Embryonic facial prominence (tissue), 1 donor: ENCODE measurements at regions not wholly inside any gene's neighbourhood (a gene's known extent, or its start where the extent isn't known, plus 50 kb on each side); places are given as distances from the start of the nearest gene placed in this dataset.
"Not testable (repeated sequence)": the region's sequence is repeated elsewhere in the genome, so short reads cannot be mapped to it uniquely, and the experiment has no call there.

Experiments
- DNase-seq: peaks from one replicate; pipeline ENCODE4 v3.0.0-alpha.2; 2016; ENCODE audit errors: extremely low spot score

DNA sequence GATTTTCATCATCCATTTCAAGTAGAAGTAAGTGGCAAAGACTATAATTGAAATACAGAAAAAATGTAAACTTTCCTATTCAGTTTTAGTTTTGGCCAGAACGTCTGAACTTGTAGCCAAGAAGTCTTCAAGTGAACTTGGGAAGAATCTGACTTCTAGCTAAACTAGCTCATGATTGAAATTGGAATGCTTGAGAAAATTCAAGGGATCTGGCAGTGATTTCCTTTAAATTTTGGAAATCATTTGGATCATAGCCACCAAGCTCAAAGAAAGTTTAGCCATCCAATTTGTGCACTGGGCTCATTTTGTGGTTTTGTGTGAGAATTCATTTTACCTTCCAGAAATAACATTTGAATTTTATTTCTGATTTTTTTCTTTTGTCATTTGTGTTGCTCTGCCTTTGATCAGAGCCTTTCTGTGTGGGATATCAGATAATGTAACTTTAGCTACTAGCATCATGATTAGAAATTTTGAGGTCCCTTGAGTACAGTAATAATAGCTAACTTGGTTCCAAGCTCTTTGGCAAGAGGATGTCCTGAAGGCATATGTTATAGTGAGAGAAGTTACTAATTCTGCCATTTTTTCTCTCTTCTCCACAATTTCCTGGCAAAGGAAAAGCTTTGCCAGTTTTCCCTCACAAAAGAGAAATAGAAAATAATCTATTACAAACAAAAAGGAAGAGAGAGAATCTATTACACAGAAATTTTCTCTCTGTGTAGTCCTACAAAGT, 2123.7 kb upstream of the RAG2 start:
- DNase-seq = no peak

DNA sequence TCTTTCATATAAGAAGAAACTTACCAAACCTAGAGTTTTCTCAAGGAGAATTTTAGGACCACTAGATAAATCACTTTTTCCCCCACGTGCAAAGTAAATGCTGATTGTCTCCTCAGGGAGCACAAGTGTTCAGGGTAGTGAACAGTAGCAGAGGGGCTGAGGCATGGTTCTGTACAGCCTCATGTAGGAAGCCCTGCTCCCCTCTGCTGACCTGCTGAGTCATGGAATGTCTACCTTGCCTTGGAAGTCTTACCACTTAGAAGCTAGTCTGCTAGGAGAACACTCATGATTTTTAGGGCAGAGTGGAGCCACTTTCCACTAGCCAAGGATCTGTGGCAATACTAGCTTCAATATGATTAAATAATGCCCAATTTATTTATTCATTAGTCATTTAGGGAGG, 2120.6 kb upstream of the RAG2 start:
- DNase-seq = no peak

- no peak for DNase-seq
Observed at GRCh38 chr11:38718049-38718448, 2120.0 kb upstream of the RAG2 start.

DNA sequence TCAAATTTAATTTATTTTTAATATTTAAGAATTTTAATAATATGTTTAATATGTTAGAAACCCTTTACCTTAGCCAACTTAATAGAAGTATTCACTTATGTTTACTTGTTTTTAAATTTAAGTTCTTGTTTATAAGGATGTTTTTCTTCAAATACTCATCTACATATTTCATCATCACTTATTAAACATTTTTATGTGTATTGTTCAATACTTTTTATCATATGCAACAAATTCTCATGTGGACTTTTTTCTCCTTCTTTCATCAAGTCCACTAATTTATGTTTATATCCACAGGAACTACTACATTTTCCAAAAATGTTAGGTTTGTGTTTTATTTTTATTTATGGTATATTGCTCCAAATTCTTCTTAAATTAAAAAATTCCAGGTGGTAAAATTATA, 2113.1 kb upstream of the RAG2 start:
- no peak for DNase-seq

DNA sequence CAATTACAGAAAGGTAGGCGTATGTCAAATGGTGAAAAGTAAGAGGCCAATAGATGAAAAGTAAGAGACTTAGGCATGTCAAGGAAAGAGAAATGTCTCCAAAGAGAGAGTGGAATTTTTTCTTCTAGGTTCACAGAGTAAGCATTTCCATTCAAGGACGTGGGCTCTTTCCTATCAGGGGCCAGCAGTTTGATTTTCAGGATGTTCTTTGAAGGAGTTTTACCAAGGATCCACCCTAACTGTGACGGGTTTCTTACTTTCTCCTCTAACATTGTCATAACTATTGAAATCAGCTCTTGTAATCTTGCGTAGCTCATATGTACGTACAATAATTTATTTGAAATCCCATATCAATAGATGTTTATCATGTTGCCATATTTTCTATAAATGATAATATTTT, 2112.2 kb upstream of the RAG2 start:
- no peak for DNase-seq

GRCh38 chr11:38700111-38700510, 2102.1 kb upstream of the RAG2 start:
- DNase-seq = no peak

DNA sequence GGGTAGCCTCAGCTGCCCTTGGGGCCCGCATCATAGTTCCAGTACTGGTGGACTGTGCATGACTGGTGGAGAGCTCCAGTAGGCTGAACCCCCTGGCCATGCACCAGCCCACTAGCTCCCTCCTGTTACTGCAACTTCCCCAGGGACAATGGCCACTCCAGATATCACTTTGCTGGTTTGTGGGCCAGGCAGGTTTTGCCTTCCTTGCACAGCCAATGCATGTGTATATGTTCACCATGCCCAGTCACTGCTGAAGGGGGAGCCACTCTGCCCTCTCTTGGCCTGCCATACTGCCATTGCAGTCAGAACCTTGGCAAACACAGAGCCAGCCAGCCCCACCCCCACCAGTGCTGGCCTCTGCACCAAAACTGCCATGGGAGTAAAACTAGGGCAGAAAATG, 2095.3 kb upstream of the RAG2 start:
- no peak for DNase-seq

DNA sequence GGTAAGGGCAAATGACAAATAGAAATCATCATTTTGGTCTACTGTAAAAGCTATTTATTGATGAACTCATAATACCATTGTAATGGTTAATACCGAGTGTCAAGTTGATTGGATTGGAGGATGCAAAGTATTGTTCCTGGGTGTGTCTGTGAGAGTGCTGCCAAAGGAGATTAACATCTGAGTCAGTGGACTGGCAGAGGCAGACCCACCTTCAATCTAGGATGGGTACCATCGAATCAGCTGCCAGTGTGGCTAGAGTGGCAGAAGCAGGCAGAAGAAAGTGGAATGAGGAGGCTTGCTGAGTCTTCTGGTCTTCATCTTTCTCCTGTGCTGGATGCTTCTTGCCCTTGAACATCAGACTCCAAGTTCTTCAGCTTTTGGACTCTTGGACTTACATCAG, 2092.2 kb upstream of the RAG2 start:
- not testable (repeated sequence) for DNase-seq

- DNase-seq = no peak
Observed at GRCh38 chr11:38687008-38687407, 2089.0 kb upstream of the RAG2 start.

- DNase-seq = no peak
Observed at GRCh38 chr11:38683484-38683883, 2085.4 kb upstream of the RAG2 start.

- no peak for DNase-seq
Observed at GRCh38 chr11:38680746-38681145, 2082.7 kb upstream of the RAG2 start.

GRCh38 chr11:38680166-38680565, 2082.1 kb upstream of the RAG2 start:
- no peak for DNase-seq

- DNase-seq = no peak
Observed at GRCh38 chr11:38672445-38672844, 2074.4 kb upstream of the RAG2 start.

- no peak for DNase-seq
Observed at GRCh38 chr11:38667359-38667758, 2069.3 kb upstream of the RAG2 start.

- DNase-seq = no peak
Observed at GRCh38 chr11:38648604-38649003, 2050.6 kb upstream of the RAG2 start.

DNA sequence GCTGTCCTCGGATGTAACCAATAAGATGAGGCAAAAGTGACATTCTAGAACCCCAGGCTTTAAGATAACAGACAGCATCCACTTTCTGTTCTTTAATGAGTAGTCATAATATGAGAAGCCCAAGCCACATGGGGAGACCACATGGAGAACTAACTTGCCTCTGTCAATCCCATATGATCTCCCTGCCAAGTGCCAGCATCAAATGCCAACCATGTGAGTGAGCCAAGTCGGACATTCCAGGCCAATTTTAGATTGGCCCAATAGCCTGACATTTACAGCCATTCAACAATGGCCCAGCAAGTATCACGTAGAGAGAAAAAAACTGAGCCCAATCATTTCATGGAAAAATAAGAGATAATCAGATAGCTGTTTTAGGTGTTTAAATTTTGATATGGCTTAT, 2048.3 kb upstream of the RAG2 start:
- DNase-seq = no peak

GRCh38 chr11:38640854-38641253, 2042.8 kb upstream of the RAG2 start:
- DNase-seq = no peak

DNA sequence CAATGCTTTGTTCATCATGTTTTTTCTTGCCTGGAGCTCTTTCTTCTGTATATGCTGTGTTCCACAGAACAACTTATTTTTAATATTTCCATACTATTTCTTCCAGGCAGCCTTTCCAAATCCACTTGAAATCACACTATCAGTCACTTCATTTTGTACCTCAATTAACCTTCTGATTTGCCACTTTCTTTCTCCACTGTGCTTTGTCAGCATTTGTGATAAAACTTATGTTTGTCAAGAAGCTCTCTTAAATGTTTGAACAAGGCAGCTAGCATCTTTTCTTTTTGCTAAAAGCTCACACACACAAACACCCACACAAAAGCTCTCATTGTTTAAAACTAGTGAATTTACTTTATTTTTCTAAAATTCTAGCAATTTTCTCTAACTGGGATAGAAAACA, 2014.7 kb upstream of the RAG2 start:
- no peak for DNase-seq

- DNase-seq = not testable (repeated sequence)
Observed at GRCh38 chr11:38601371-38601770, 2003.3 kb upstream of the RAG2 start.

DNA sequence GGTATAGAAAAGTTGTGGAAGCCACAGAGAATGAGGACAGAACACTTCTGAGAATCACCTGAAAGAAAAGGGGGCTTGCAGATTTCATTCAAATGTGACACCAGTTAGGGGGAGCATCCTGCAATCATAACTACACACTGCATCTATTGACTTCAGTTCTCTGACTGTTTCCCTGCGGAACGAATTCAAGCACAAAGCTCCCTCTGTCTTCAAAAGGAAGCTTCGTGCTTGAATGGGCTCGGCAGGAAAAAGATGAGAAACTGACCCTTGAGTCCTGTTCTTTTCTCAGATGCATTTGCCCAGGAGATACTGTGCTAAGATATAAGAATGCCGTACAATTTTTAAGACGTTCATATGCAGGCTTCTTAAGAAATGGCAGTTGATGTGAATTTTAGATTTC, 2000.4 kb upstream of the RAG2 start:
- no peak for DNase-seq

- DNase-seq = not testable (repeated sequence)
Observed at GRCh38 chr11:38595359-38596016, 1997.5 kb upstream of the RAG2 start.

- no peak for DNase-seq
Observed at GRCh38 chr11:38594895-38595294, 1996.9 kb upstream of the RAG2 start.

GRCh38 chr11:38593649-38594048, 1995.6 kb upstream of the RAG2 start:
- DNase-seq = no peak

DNA sequence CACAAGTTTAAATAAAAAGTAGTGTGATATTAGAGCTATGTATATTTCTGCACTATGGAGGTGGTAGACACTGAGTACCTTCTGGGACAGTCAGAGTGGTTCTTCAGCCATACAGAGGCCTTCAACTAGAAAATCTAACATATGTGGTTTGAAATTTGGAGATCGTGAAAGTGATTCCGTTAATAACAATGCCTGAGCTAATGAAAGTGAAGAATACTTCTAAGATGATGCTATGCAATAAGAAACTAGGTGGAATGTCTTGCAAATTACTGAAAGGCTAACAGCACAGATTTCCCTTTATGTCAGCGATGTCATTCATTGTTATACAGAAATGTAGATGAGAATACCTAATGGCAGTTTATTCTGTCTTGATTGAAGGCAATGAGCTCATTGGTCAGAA, 1984.7 kb upstream of the RAG2 start:
- DNase-seq = no peak
